Activated T-cell treated with anti-CD3 and anti-CD28 coated beads for 1 hour (primary cell): ENCODE measurements at regions not wholly inside any gene's neighbourhood (a gene's known extent, or its start where the extent isn't known, plus 50 kb on each side); places are given as distances from the start of the nearest gene placed in this dataset.
"Not testable (repeated sequence)": the region's sequence is repeated elsewhere in the genome, so short reads cannot be mapped to it uniquely, and the experiment has no call there.

ENCODE experiments used
- DNase-seq: peaks from one replicate; pipeline ENCODE4 v3.0.0-alpha.2; 2020; ENCODE audit warnings: low read depth

- DNase-seq, result not testable (repeated sequence)
Observed at GRCh38 chr7:63856466-63856865, 142.2 kb upstream of the ZNF722 start.

GRCh38 chr7:63867127-63867526 is 131.5 kb upstream of the ZNF722 start:
- DNase-seq, result no peak

GRCh38 chr7:63874242-63874641 is 124.4 kb upstream of the ZNF722 start:
- DNase-seq, result not testable (repeated sequence)

GRCh38 chr7:63876707-63877322 is 121.8 kb upstream of the ZNF722 start:
- no peak for DNase-seq

GRCh38 chr7:63887031-63887430 is 111.6 kb upstream of the ZNF722 start:
- DNase-seq, result no peak

GRCh38 chr7:63899691-63900393 is 98.8 kb upstream of the ZNF722 start:
- peak; percentile 75 for DNase-seq

- DNase-seq, result peak; percentile 85
Observed at GRCh38 chr7:63900394-63901203, 98.0 kb upstream of the ZNF722 start.

GRCh38 chr7:63901204-63901506 is 97.5 kb upstream of the ZNF722 start:
- DNase-seq, result not testable (repeated sequence)

- DNase-seq, result no peak
Observed at GRCh38 chr7:63918986-63919385, 79.7 kb upstream of the ZNF722 start.

GRCh38 chr7:63925262-63925625 is 73.4 kb upstream of the ZNF722 start:
- no peak for DNase-seq

GRCh38 chr7:63925626-63926460 is 72.8 kb upstream of the ZNF722 start:
- peak; percentile 82 for DNase-seq

GRCh38 chr7:63927261-63927660 is 71.4 kb upstream of the ZNF722 start:
- DNase-seq, result no peak

- DNase-seq, result no peak
Observed at GRCh38 chr7:63931057-63931600, 67.5 kb upstream of the ZNF722 start.

- no peak for DNase-seq
Observed at GRCh38 chr7:63931985-63932577, 66.6 kb upstream of the ZNF722 start.
